GM18511 (cell line): ENCODE measurements at regions not wholly inside any gene's neighbourhood (a gene's known extent, or its start where the extent isn't known, plus 50 kb on each side); places are given as distances from the start of the nearest gene placed in this dataset.

ENCODE experiments used
- ATAC-seq: cut with Tn5 transposase; IDR thresholded peaks from one replicate; pipeline ENCODE4 v1.9.1; 2021; ENCODE audit warnings: mild to moderate bottlenecking, moderate library complexity; ENCODE audit not compliant: unreplicated experiment

GRCh38 chr20:40978761-40979160 is 49.9 kb upstream of the TOP1 start:
- ATAC-seq: no peak
